NCI-H748 (cell line): ENCODE measurements at regions not wholly inside any gene's neighbourhood (a gene's known extent, or its start where the extent isn't known, plus 50 kb on each side); places are given as distances from the start of the nearest gene placed in this dataset.
"Not testable (repeated sequence)": the region's sequence is repeated elsewhere in the genome, so short reads cannot be mapped to it uniquely, and the experiment has no call there.

Experiments used
- DNase-seq: peaks from one replicate; lab custom pipeline; 2025; ENCODE audit not compliant: unreplicated experiment; lab: John Stamatoyannopoulos, UW

DNA sequence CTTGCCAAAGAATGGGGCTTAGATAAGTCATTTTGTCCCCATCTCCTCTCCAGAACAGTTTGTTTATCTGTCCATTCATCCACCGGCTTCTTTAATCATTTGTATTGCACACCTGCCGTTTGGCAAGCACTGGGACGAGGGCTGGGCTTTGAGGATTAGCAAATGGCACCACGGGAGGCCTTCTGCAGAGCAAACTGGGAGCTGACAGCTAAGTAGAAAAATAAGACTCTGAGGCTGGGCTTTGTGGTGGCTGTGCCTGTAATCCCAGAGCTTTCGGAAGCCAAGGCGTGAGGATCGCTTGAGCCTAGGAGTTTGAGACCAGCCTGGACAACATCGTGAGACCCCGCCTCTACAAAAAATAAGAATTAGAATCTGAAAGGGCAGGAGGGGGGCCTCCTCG is 203.9 kb downstream of the NPIPB11 start:
- peak; percentile 86 for DNase-seq

DNA sequence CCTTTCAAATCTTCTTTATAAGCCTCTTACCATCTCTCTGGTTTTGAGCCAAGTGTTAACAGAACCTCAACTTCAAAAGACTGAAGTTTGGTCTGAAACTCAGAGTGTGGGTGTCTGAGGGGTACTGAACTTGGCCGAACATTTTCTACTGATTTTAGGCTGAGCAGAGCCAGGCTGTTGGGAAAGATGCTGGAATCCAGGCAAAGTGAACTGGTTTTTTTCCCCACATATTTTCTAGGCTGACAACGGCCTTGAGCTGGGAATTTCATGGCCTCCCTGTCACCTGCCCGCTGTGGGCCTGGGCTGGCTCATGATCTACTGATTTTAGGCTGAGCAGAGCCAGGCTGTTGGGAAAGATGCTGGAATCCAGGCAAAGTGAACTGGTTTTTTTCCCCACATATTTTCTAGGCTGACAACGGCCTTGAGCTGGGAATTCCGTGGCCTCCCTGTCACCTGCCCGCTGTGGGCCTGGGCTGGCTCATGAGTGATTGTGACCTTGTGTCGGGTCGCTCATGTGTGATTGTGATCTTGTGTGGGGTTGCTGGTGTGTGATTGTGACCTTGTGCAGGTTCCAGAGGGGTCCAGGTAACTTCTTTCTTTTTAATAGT is 204.4 kb downstream of the NPIPB11 start:
- peak; percentile 68 for DNase-seq

- peak; percentile 47 for DNase-seq
Observed at GRCh38 chr16:29201296-29202024, 205.1 kb downstream of the NPIPB11 start.

DNA sequence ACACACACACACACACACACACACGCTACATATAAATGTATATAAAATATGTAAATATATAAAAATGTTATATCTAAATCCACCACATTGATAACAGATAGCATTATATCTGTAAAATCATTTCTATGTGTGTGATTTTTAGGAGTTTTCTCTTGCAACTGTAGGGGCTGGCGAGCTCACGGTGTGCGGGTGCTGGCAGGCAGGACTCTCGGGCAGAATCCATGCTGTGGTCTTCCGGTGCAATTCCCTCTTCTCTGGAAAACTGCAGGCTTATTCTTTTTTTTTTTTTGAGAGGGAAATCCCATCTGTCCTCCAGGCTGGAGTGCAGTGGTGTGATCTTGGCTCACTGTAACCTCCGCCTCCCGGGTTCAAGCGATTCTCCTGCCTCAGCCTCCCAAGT is 205.8 kb downstream of the NPIPB11 start:
- DNase-seq = not testable (repeated sequence)

DNA sequence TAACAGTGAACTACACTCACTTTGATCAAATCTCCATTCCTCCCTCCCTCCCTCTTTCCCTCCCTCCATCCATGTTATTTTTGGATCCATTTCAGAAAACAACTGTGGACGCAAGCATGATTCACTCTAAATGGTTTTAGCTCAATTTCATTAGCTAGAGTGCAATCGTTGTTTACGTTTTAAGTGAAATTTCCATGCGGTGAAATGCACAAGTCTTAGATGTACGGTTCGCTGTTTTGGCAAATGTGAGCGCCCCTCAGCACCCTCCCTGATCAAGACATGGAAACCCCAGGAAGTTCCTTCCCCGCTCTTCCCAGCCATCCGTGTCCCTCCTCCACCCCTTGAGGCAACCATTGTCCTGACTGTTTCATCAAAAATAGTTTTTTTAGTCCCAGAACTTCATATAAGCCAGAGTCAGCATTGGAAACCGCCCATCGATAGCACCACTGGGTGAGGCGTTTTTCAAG is 206.3 kb downstream of the NPIPB11 start:
- DNase-seq = not testable (repeated sequence)

- not testable (repeated sequence) for DNase-seq
Observed at GRCh38 chr16:29199626-29200025, 206.9 kb downstream of the NPIPB11 start.

GRCh38 chr16:29198731-29199521 is 207.6 kb downstream of the NPIPB11 start:
- DNase-seq = no peak

DNA sequence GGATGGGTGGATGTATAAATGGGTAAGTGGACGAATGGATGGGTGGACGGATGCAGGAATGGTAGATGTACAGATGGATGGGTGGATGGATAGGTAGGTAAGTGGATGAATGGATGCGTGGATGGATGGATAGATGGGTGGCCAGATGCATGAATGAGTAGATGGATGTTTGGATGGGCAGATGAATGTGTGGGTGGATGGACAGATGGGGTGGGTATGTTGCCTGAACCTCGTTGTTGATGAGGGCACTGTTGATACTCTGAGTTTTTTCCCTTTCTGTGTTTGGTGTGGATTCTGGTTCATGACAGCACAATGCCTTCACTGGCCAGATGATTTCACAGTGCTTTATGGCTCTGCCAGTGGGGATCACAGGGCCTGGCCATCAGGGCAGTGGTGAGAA is 208.3 kb downstream of the NPIPB11 start:
- DNase-seq = no peak

- DNase-seq = not testable (repeated sequence)
Observed at GRCh38 chr16:29197494-29198100, 208.9 kb downstream of the NPIPB11 start.

DNA sequence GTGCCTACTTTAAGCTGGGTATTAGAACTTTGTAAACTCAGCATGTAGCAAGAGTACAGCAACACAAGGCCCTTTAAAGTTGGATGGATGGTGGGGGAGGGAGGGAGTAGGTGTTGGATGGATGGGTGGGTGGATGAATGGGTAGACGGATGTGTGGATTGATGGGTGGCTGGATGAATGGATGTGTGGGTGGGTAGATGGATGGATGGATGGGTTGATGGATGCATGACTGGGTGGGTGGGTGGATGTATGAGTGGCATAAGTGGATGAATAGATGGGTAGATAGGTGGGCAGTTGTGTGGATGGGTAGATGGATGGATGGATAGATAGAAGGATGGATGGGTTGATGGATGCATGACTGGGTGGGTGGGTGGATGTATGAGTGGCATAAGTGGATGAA is 209.8 kb downstream of the NPIPB11 start:
- not testable (repeated sequence) for DNase-seq

DNA sequence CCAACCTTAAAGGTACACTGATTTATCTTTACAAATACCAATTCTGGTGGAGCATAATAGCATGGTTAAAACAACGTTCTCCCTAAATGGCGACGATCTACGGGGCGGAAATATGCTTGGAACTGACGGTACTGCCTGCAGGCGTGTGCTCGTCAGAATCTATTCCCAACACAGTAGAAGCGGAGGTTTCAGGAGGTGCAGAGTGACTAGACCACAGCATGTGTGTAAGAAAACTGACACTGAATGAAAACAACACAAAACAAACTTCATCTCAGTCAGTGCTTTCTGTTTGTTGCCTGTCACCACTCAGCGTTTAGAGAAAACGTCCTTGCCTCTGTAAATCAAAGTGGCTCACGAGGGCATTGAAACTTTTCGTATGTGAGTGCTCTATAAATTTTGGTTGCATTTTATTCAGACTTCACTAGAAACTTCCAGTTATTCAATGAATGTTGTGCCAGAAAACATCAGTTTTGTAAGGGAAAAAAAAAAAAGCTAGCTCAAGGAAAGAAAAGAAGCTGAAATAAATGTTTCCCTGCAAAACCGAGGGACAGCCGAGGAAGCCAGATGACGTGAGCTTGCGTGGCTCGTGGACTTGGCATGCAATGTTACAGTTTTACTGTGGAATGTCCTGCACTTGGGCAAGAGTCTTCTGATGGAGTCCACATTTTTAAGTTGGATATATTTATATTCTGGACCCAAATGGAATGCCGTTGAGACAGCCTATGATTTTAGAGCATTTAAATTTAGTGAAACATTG is 210.4 kb downstream of the LAT start:
- DNase-seq = not testable (repeated sequence)

- DNase-seq = not testable (repeated sequence)
Observed at GRCh38 chr16:29194185-29194844, 209.5 kb downstream of the LAT start.

GRCh38 chr16:29193634-29194033 is 208.8 kb downstream of the LAT start:
- DNase-seq = not testable (repeated sequence)

GRCh38 chr16:29193248-29193574 is 208.4 kb downstream of the LAT start:
- not testable (repeated sequence) for DNase-seq

DNA sequence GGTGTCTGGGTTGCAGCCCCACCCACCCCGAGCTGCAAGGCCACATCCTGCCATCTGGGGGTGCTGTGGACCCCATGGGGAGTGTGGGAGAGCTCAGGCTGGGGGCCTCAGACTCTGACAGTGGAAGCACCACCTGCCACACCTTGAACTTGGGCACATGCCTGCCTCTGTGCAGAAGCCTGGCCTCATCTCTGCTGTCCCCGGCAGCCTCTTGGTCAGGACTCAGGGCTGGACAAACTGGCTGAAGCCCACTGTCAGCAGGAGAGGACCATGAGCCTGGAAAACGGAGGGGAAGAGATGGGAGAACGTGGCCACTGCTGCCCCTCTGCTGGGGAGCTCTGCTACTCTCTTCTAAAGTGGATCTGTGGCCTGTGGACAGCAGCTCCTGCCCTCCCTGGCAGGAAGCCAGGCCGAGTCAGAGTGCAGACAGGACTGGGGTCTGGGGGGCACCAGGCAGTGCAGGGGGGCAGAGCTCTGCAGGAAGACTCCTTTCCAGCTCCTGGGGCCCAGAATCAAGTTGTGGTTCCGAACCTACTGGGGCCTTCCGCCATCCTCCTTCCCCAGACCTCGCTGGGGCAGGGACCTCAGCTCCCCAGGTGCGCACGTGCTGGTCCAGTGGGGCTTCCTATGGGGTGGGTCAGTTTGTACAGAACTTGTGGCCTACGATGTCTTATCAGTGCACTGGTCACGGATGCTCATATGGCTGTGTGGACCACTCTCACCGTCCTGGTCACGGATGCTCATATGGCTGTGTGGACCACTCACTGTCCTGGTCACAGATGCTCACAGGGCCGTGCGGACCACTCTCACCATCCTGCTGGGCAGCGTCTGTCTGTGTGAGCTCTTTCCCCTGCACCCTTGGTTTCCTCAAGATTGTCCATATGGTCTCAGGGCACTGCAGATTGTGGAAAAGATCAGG is 207.7 kb downstream of the LAT start:
- no peak for DNase-seq

- DNase-seq = not testable (repeated sequence)
Observed at GRCh38 chr16:29191636-29192180, 206.9 kb downstream of the LAT start.

DNA sequence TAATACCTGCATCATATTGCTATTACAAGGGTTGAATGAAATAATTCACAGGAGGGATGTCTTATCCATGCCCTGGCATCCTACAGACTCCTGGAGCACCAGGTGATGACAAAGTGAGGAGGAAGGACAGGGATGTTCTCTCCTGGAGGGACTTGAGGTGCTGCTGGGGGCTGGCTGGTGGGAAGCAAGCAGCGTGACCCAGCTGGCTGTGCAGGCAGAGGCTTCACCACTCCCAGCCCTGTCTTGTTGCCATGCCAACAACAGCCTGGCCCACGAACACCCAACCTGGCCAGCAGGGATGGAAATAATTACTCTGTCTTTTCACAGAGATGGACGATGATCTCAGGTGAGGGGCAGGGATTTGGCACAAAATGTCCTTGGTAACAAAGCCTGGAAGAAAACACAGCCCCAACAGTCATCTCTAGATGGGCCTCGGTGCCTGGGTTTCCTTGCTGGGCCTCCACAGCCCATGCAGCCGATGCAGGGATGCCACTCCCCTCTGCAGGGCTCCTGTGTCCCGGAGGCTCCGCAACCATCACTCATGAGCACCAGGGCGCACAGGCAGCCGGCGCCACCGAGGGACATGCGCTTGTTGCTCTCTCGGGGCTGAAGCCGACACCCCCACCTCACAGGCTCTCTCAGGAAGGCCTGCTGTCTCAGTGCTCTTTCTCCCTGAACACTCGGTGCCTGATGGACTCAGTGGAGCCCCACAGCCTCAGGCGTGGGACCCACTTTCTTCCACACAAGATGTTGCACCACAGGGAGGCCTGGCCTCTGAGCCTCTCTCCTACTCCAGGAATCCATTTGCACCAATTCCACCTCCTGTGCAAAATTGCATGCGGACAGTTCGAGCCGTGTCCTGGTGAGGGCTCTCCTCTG is 205.9 kb downstream of the LAT start:
- peak; percentile 23 for DNase-seq

- not testable (repeated sequence) for DNase-seq
Observed at GRCh38 chr16:29188806-29189205, 204.0 kb downstream of the LAT start.
